ENCODE measurements at regions not wholly inside any gene's neighbourhood (a gene's known extent, or its start where the extent isn't known, plus 50 kb on each side); places are given as distances from the start of the nearest gene placed in this dataset.

- DNase-seq = no peak
- Mint-ChIP-seq H3K4me1 (ENCODE audit: low read depth, unreplicated experiment) (peaks cover 9% of the 10 kb centered on the region), H3K36me3 (ENCODE audit: insufficient read depth, unreplicated experiment) (no peaks in the 10 kb centered on the region), H3K9me3 (ENCODE audit: low read depth, unreplicated experiment) (no peaks in the 10 kb centered on the region), H3K27me3 (ENCODE audit: unreplicated experiment) (no peaks in the 10 kb centered on the region), H3K27ac (ENCODE audit: unreplicated experiment) (peak overlapping the region; percentile 27), H3K4me3 (ENCODE audit: low read depth, unreplicated experiment) (no peak overlapping the region)
- BruUV-seq (replicated peaks) = no TSS peak
- intact Hi-C loops (cut with micrococcal nuclease; ENCODE audit: unreplicated experiment) = no loop called here
- TF ChIP-seq, protein P1, sequence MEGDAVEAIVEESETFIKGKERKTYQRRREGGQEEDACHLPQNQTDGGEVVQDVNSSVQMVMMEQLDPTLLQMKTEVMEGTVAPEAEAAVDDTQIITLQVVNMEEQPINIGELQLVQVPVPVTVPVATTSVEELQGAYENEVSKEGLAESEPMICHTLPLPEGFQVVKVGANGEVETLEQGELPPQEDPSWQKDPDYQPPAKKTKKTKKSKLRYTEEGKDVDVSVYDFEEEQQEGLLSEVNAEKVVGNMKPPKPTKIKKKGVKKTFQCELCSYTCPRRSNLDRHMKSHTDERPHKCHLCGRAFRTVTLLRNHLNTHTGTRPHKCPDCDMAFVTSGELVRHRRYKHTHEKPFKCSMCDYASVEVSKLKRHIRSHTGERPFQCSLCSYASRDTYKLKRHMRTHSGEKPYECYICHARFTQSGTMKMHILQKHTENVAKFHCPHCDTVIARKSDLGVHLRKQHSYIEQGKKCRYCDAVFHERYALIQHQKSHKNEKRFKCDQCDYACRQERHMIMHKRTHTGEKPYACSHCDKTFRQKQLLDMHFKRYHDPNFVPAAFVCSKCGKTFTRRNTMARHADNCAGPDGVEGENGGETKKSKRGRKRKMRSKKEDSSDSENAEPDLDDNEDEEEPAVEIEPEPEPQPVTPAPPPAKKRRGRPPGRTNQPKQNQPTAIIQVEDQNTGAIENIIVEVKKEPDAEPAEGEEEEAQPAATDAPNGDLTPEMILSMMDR (IDR thresholded peaks at IDR 0.05; ENCODE audit: unreplicated experiment) = no peak
- CTCF ChIA-PET = no interaction called here
These were observed 334.7 kb downstream of the ACTL7B start for GRCh38 chr9:108521063-108521590.

DNA sequence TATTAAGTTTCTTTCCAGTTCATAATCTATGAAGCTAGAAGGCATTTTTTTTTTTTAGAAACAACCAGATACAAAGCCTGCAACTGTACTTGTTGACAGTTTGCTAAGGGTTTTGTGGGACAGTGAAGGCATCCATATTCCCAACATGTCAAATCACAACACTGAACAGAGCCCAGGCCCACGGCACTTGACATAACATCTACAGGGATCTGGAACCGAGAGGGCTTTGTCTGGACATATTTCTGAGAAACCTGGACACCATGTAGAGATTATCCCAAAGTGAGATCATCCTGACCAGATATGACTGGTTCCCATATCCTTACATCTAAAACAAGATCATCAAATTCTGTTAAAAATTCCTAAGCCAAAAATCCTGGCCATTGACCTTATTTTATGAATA lies 336.3 kb downstream of the ACTL7B start:
- peaks cover 9% of the 10 kb centered on the region for H3K4me1 Mint-ChIP-seq (ENCODE audit: low read depth, unreplicated experiment)

DNA sequence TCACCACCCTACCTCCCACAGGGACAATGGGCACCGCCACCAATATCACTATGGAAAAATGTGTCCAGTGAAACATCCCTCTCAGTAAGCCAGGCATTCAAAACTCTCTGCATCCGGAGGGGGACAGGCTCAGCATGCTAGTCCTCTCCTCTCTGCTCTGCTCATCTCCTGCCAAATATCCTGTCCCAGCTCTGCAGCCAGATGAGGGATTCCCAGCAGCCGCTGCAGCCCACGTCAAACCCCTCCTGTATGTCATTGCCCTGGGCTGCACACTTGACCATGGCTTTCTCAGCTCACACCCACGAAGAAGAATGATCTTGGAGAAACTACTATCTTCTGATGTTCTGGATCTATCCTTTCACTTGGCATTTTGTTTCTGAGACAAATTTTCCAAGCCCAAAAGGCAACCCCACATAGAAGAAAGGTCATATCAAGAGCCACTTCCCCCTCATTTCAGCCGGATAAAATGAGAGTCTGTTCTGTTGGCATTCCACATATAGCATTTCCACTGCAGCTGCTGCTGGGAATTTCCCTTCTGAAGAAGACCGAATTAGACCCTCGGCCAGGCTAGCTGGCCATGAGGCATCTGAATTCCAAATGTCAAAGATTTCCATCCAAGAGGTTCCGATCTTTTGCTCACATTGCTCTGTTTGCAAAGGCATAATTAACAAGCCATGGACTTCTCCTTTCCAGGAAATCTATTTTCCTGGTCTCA lies 338.0 kb downstream of the ACTL7B start:
- Mint-ChIP-seq H3K4me3 (ENCODE audit: low read depth, unreplicated experiment) (no peak overlapping the region), H3K27ac (ENCODE audit: unreplicated experiment) (no peak overlapping the region), H3K36me3 (ENCODE audit: insufficient read depth, unreplicated experiment) (no peaks in the 10 kb centered on the region), H3K4me1 (ENCODE audit: low read depth, unreplicated experiment) (peaks cover 9% of the 10 kb centered on the region), H3K27me3 (ENCODE audit: unreplicated experiment) (no peaks in the 10 kb centered on the region), H3K9me3 (ENCODE audit: low read depth, unreplicated experiment) (no peaks in the 10 kb centered on the region)
- DNase-seq = no peak
- no TSS peak for BruUV-seq (replicated peaks)
- intact Hi-C loops (cut with micrococcal nuclease; ENCODE audit: unreplicated experiment) = no loop called here
- TF ChIP-seq, protein P1 (IDR thresholded peaks at IDR 0.05; ENCODE audit: unreplicated experiment) = no peak
- CTCF ChIA-PET = interaction anchor here (0.8 kb wide), 1 partner anchor 10 kb away, joined by 3 read pairs; no protein-coding TSS in a partner anchor

More for the DNA sequence above, 336.3 kb downstream of the ACTL7B start:
- Mint-ChIP-seq H3K9me3 (ENCODE audit: low read depth, unreplicated experiment) (no peaks in the 10 kb centered on the region), H3K27me3 (ENCODE audit: unreplicated experiment) (no peaks in the 10 kb centered on the region), H3K4me3 (ENCODE audit: low read depth, unreplicated experiment) (no peak overlapping the region), H3K36me3 (ENCODE audit: insufficient read depth, unreplicated experiment) (no peaks in the 10 kb centered on the region), H3K27ac (ENCODE audit: unreplicated experiment) (no peak overlapping the region)
- BruUV-seq (replicated peaks) = no TSS peak
- DNase-seq = no peak
- intact Hi-C loops (cut with micrococcal nuclease; ENCODE audit: unreplicated experiment) = no loop called here
- CTCF ChIA-PET = interaction anchor here (0.6 kb wide), 1 partner anchor 479 kb away, joined by 3 read pairs; no protein-coding TSS in a partner anchor
- TF ChIP-seq, protein P1 (IDR thresholded peaks at IDR 0.05; ENCODE audit: unreplicated experiment) = no peak

DNA sequence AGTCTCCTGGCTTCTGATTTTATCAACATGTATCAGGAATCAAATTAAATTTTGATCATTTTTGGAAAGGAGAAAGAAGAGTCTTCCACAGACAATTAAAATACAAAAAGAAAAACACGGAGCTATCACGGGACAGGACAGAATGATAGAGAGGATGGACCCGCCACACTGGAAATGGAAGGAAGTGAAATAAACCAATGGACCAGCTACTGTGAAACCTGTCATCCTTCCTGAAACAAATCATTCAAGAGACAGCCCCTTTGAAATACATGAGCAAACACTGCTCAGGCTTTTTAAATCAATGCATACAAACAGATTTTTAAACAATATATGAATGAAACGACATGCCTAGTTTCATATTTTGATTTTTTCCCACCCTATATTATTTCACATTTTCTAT lies 339.4 kb downstream of the ACTL7B start:
- CTCF ChIA-PET = interaction anchor here (0.6 kb wide), 1 partner anchor 147 kb away, joined by 7 read pairs; no protein-coding TSS in a partner anchor
- Mint-ChIP-seq H3K4me3 (ENCODE audit: low read depth, unreplicated experiment) (no peak overlapping the region), H3K9me3 (ENCODE audit: low read depth, unreplicated experiment) (no peaks in the 10 kb centered on the region), H3K4me1 (ENCODE audit: low read depth, unreplicated experiment) (peaks cover 6% of the 10 kb centered on the region), H3K27ac (ENCODE audit: unreplicated experiment) (no peak overlapping the region), H3K27me3 (ENCODE audit: unreplicated experiment) (no peaks in the 10 kb centered on the region), H3K36me3 (ENCODE audit: insufficient read depth, unreplicated experiment) (no peaks in the 10 kb centered on the region)
- intact Hi-C loops (cut with micrococcal nuclease; ENCODE audit: unreplicated experiment) = no loop called here
- TF ChIP-seq, protein P1 (IDR thresholded peaks at IDR 0.05; ENCODE audit: unreplicated experiment) = no peak
- no peak for DNase-seq
- BruUV-seq (replicated peaks) = no TSS peak
